ENCODE measurements at regions not wholly inside any gene's neighbourhood (a gene's known extent, or its start where the extent isn't known, plus 50 kb on each side); places are given as distances from the start of the nearest gene placed in this dataset.

DNA sequence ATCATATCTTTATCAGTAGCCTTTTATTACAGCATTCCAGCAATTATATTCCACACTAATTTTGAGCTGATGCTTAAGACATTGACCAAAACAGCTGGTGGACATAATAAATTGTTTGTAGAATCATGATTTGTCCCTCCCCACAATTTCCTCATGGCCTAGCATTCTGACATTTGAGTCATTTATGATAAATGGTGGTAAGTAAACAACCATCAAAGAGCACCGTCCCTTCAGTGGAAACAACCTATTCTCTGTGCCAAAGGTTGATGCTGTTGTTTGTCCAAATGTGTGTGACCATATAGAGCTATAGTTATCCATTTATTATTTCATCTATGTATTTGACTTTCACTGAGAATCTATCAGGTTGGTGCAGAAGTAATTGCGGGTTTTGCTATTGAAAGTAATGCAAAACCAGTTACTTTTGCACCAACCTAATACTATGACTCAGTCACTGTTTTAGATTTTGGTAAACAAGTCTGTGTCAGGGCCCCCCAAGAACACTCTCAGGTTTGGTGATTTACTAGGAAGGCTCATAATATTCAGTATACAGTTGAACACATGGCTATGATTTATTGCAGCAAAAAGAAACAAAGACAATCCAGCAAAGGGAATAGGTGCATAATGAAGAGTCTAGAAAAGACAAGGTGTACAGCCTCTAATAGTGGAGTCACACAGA lies 608.7 kb upstream of the REG3G start:
- H3K9me3 Mint-ChIP-seq = peaks cover 11% of the 10 kb centered on the region
- ATAC-seq (no peak), DNase-seq (ENCODE audit: low spot score) (no peak)
- no peaks in the 10 kb centered on the region for H3K27me3 Mint-ChIP-seq
- no peaks in the 10 kb centered on the region for H3K36me3 Mint-ChIP-seq
- no peak overlapping the region for H3K27ac Mint-ChIP-seq
- no peaks in the 10 kb centered on the region for H3K4me1 Mint-ChIP-seq (ENCODE audit: low read depth in 2 of 2)
- H3K4me3 Mint-ChIP-seq = no peak overlapping the region

DNA sequence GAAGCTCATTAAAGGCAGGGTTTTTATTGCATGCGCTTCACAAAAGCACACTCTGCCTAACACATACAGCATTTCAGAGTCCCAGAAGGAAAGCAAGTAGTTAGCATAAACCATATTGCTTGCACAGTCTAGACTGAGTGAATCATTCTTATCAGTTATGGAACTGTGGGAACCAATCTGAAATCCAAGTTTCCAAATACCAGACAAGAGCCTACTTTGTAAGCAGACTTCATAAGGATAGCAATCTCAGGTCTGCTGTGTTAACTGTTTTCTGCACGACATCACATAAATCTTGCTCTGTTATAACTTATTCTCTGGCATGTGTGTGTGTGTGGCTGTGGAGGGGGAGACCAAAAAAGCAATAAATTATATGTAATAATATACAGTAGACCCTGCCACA lies 608.1 kb upstream of the REG3G start:
- H3K27ac Mint-ChIP-seq = no peak overlapping the region
- ATAC-seq = no peak
- H3K9me3 Mint-ChIP-seq = peaks cover 12% of the 10 kb centered on the region

DNA sequence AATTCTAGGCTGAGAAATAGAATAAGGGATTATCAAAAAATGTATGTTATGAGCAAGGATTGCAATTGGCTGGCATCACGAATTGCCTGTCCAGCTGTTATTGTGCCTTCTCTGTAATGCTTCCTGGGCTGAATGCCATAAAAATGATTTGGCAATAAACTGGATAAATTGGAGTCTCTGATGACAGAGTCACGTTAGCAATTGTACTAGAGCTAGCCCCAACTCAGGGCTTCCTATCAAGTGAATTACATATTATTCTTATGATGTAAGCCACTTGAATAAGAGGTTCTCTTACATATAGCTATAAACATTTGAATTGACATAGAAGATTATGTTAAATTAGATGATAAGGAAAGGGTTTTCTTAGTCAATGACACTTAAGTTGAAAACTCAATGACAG lies 607.5 kb upstream of the REG3G start:
- H3K36me3 Mint-ChIP-seq = no peaks in the 10 kb centered on the region

More for the DNA sequence above, 608.1 kb upstream of the REG3G start:
- H3K4me1 Mint-ChIP-seq (ENCODE audit: low read depth in 2 of 2) = no peaks in the 10 kb centered on the region
- H3K36me3 Mint-ChIP-seq = no peaks in the 10 kb centered on the region
- no peaks in the 10 kb centered on the region for H3K27me3 Mint-ChIP-seq
- no peak overlapping the region for H3K4me3 Mint-ChIP-seq
- no peak for DNase-seq (ENCODE audit: low spot score)

DNA sequence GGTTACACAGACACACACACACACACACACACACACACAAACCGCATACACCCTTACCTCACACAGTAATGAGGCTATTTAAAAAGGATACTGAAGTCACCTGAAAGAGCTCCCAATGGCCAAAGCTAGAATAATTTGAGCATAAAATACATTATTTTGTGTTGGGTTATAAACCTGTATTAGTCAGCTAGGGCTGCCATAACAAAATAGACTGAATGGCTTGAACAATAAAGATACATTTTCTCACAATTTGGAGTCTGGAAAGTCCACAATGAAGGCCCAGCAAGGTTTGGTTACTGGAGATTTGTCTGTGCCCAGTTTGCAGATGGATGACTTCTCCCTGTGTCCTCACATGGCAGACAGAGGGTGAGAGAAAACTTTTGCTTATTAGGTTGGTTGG lies 605.4 kb upstream of the REG3G start:
- Mint-ChIP-seq H3K36me3 (no peaks in the 10 kb centered on the region), H3K9me3 (peaks cover 16% of the 10 kb centered on the region), H3K27ac (no peak overlapping the region), H3K4me1 (ENCODE audit: low read depth in 2 of 2) (no peaks in the 10 kb centered on the region), H3K27me3 (no peaks in the 10 kb centered on the region), H3K4me3 (no peak overlapping the region)
- DNase-seq (ENCODE audit: low spot score) (no peak), ATAC-seq (no peak)

More for the DNA sequence above, 607.5 kb upstream of the REG3G start:
- no peak overlapping the region for H3K4me3 Mint-ChIP-seq
- H3K27me3 Mint-ChIP-seq = no peaks in the 10 kb centered on the region
- no peaks in the 10 kb centered on the region for H3K4me1 Mint-ChIP-seq (ENCODE audit: low read depth in 2 of 2)
- peaks cover 13% of the 10 kb centered on the region for H3K9me3 Mint-ChIP-seq
- no peak for DNase-seq (ENCODE audit: low spot score)
- H3K27ac Mint-ChIP-seq = no peak overlapping the region
- no peak for ATAC-seq

DNA sequence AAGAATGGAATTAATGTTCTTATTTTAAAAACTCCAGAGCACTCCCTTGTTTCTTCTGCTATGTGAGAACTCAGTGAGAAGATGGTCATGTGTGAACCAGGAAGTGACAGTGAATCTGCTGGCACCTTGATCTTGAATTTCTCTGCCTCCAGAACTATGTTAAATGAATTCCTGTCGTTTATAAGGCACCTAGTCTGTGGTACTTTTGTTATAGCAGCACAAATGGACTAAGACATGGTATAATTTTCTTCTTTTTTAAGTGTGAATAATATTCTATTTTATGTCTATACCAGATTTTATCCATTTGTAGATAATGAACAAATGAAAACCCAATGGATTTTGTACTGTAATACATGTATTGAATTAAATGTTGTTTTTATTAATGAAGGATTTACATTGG lies 601.9 kb upstream of the REG3G start:
- peaks cover 10% of the 10 kb centered on the region for H3K9me3 Mint-ChIP-seq
- no peaks in the 10 kb centered on the region for H3K36me3 Mint-ChIP-seq
- no peak overlapping the region for H3K27ac Mint-ChIP-seq
- DNase-seq (ENCODE audit: low spot score) (no peak), ATAC-seq (no peak)
- H3K4me3 Mint-ChIP-seq = no peak overlapping the region
- H3K4me1 Mint-ChIP-seq (ENCODE audit: low read depth in 2 of 2) = no peaks in the 10 kb centered on the region
- no peaks in the 10 kb centered on the region for H3K27me3 Mint-ChIP-seq

DNA sequence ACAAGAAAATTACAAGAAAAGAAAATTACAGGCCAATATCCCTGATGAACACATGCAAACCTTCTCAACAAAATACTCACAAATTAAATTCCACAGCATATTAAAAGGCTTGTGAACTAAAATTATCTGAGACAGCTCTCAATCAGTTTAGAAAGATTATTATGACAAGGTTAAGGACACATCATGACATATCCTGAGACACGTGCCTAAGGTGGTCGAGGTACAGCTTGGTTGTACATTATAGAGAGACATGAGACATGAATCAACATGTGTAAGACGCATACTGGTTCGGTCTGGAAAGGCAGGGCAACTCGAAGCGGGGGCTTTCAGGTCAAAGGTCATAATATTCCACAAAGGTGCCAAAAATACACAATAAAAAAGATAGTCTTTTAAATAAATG lies 598.3 kb upstream of the REG3G start:
- H3K36me3 Mint-ChIP-seq = no peaks in the 10 kb centered on the region
- no peak overlapping the region for H3K4me3 Mint-ChIP-seq
- ATAC-seq (no peak), DNase-seq (ENCODE audit: low spot score) (no peak)
- no peak overlapping the region for H3K27ac Mint-ChIP-seq
- no peaks in the 10 kb centered on the region for H3K27me3 Mint-ChIP-seq
- peaks cover 18% of the 10 kb centered on the region for H3K9me3 Mint-ChIP-seq
- H3K4me1 Mint-ChIP-seq (ENCODE audit: low read depth in 2 of 2) = no peaks in the 10 kb centered on the region

DNA sequence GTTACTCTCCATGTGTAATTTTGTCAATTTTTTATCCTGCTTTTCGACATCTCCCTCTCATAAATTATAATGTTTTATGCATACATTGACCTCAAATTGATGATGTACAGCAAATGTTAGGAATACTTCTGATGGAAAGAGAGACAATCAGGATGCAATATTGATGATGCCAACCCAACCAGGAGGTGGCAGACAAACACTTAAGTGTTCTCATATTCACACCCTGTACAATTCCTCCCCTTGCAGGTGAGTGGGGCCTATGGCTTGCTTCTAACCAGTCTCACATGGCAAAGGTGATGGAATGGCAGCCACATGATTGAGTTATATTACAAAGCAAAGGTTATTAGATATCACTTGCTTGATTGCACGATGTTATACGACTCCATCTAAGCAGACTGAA lies 594.3 kb upstream of the REG3G start:
- no peak overlapping the region for H3K27ac Mint-ChIP-seq
- H3K4me1 Mint-ChIP-seq (ENCODE audit: low read depth in 2 of 2) = no peaks in the 10 kb centered on the region
- H3K4me3 Mint-ChIP-seq = no peak overlapping the region
- H3K9me3 Mint-ChIP-seq = peaks cover 17% of the 10 kb centered on the region
- H3K27me3 Mint-ChIP-seq = no peaks in the 10 kb centered on the region
- ATAC-seq (no peak), DNase-seq (ENCODE audit: low spot score) (no peak)
- H3K36me3 Mint-ChIP-seq = no peaks in the 10 kb centered on the region

DNA sequence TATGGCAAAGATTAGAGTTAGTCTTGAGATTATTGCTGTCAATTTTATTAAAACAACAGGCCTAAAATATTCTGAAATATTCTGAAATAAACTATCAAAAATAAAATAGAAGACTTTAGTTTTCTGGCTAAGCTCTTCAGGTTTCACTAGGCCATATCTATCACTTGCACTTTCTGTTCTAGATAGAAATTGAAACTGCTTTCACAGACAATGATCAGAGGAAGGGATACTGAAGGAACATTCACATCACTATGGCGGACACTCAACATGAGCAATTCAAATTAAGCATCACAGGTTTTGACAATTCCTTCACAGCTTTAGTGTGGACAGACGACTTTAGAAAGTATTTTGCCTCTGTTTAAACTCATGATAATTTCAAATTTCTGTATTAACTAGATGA lies 586.4 kb upstream of the REG3G start:
- no peaks in the 10 kb centered on the region for H3K4me1 Mint-ChIP-seq (ENCODE audit: low read depth in 2 of 2)
- no peaks in the 10 kb centered on the region for H3K27me3 Mint-ChIP-seq
- H3K36me3 Mint-ChIP-seq = no peaks in the 10 kb centered on the region
- H3K27ac Mint-ChIP-seq = no peak overlapping the region
- no peak for DNase-seq (ENCODE audit: low spot score)
- H3K9me3 Mint-ChIP-seq = peaks cover 20% of the 10 kb centered on the region
- no peak overlapping the region for H3K4me3 Mint-ChIP-seq
- no peak for ATAC-seq

DNA sequence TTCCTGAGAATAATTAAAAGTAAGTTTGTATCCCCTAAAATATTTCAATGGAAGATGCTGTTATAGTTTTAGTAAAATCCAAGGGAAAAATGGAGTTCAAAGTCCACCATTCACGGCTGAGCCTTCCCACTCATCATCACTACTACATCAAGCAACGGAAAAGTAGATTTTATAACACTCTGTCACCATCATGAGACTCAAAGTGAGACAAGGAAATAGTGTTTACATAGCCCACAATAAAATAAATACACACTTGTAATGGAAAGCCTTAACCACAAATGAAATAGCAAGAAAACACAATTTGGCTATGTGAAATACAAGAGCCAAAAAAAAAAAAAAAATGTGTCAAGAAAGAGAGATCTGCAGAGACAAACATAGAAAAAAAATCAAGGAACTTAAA lies 569.9 kb upstream of the REG3G start:
- DNase-seq (ENCODE audit: low spot score) (no peak), ATAC-seq (no peak)
- peaks cover 25% of the 10 kb centered on the region for H3K9me3 Mint-ChIP-seq
- no peaks in the 10 kb centered on the region for H3K4me1 Mint-ChIP-seq (ENCODE audit: low read depth in 2 of 2)
- H3K27me3 Mint-ChIP-seq = no peaks in the 10 kb centered on the region
- no peak overlapping the region for H3K27ac Mint-ChIP-seq
- H3K4me3 Mint-ChIP-seq = no peak overlapping the region
- H3K36me3 Mint-ChIP-seq = peaks cover 16% of the 10 kb centered on the region

DNA sequence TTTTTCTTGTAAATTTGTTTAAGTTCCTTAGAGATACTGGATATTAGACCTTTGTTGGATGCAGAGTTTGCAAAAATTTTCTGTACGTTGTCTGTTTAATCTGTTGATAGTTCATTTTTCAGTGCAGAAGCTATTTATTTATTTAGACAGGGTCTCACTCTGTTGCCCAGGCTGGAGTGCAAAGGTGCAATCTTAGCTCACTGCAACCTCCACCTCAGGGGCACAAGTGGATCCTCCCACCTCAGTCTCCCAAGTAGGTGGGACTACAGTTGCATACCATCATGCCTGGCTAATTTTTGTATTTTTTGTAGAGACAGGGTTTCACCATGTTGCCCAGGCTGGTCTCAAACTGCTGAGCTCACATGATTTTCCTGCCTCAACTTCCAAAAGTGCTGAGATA lies 568.2 kb upstream of the REG3G start:
- H3K27ac Mint-ChIP-seq = no peak overlapping the region
- ATAC-seq (no peak), DNase-seq (ENCODE audit: low spot score) (no peak)
- no peak overlapping the region for H3K4me3 Mint-ChIP-seq
- peaks cover 29% of the 10 kb centered on the region for H3K9me3 Mint-ChIP-seq
- H3K27me3 Mint-ChIP-seq = no peaks in the 10 kb centered on the region
- no peaks in the 10 kb centered on the region for H3K4me1 Mint-ChIP-seq (ENCODE audit: low read depth in 2 of 2)
- H3K36me3 Mint-ChIP-seq = peaks cover 21% of the 10 kb centered on the region

DNA sequence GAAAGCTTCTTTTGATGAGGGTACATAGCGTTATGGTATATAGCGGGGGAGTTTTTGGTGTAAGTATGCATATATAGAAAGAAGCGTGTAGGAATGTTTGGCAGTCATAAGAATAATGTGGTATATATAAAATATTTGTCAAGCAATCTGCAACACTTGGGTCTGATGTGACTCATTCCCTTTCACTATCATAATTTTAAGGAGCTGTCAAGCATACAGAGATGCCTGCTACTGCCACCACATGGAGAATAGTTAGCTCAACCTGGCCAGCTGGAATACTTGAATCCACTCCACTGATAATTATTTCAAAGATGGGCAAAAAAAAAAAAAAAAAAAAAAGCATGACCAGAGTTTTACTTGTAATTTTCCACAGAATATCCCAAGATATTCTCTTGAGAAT lies 559.8 kb upstream of the REG3G start:
- Mint-ChIP-seq H3K27ac (no peak overlapping the region), H3K4me1 (ENCODE audit: low read depth in 2 of 2) (no peaks in the 10 kb centered on the region), H3K9me3 (peaks cover 14% of the 10 kb centered on the region), H3K27me3 (no peaks in the 10 kb centered on the region), H3K4me3 (no peak overlapping the region), H3K36me3 (peaks cover 5% of the 10 kb centered on the region)
- DNase-seq (ENCODE audit: low spot score) (no peak), ATAC-seq (no peak)

DNA sequence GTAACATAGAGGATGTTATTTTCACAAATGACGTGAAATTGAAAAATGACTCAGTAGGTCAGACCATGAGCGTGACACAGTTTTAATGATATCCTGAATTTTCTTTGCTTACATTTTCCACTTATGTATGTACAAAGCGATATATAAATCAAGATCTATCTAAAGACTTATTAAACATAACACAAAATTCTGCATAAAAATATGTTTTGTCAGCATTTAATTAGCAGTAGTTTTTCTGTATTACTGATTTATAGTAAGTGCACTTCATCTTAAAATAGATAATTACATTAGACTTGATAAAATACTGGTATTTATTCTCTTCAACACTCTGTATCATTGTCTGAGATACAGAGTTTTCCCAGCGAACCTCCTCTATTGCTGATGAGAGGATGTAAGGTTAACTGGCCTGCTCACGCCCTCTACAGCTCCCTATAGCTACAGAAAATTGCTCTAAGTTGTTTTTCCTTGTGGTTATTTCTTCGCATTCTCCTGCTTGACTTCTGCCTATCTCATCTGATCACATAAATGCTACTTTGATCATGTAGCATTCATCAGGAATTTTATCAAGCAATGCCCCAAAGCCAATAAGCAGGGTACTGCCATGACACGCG lies 548.8 kb upstream of the REG3G start:
- Mint-ChIP-seq H3K27me3 (no peaks in the 10 kb centered on the region), H3K36me3 (no peaks in the 10 kb centered on the region)
- no peak for ATAC-seq

DNA sequence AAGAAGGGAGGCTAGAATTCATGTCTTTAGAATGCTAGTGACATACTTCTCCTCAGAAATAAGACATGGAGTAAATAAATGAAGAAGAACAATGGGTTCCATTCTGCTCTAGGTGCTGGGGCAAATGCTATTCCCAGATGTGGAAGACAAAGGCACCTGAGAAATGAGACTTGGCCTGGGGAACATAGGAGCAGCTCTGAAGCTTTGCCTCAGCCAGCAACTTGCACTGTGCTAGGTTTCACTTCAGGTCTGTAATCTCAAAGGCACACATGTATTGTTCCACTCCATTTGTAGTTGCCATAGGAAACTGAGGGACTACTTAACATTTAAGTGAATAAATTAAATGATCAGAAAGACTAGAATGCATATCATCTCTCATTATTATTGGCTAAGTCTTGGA lies 538.9 kb upstream of the REG3G start:
- Mint-ChIP-seq H3K4me1 (ENCODE audit: low read depth in 2 of 2) (no peaks in the 10 kb centered on the region), H3K4me3 (no peak overlapping the region), H3K27ac (no peak overlapping the region), H3K9me3 (peaks cover 14% of the 10 kb centered on the region), H3K36me3 (no peaks in the 10 kb centered on the region), H3K27me3 (no peaks in the 10 kb centered on the region)
- DNase-seq (ENCODE audit: low spot score) (no peak), ATAC-seq (no peak)

More for the DNA sequence above, 548.8 kb upstream of the REG3G start:
- Mint-ChIP-seq H3K4me3 (no peak overlapping the region), H3K4me1 (ENCODE audit: low read depth in 2 of 2) (no peaks in the 10 kb centered on the region), H3K9me3 (peaks cover 3% of the 10 kb centered on the region), H3K27ac (no peak overlapping the region)
- no peak for DNase-seq (ENCODE audit: low spot score)

DNA sequence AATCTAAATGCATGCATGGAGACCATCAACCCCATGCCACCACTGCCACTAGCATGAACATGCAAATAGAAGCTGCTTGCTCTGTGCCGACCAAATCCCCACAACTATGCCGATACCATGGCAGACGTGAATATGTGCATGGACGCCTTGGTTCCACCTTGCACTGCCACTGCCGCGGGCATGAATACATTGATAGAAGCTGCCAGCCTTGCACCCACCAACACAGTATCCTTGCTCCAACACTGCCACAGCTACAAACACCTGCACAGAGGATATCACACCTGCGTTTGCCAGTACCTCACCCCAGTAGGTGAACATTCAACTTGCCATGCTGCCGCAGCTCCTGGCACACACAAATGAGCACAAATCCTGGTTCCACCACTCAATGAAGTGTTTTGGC lies 527.4 kb upstream of the REG3G start:
- ATAC-seq (no peak), DNase-seq (ENCODE audit: low spot score) (no peak)
- H3K4me1 Mint-ChIP-seq (ENCODE audit: low read depth in 2 of 2) = no peaks in the 10 kb centered on the region
- H3K27ac Mint-ChIP-seq = no peak overlapping the region
- H3K4me3 Mint-ChIP-seq = no peak overlapping the region
- no peaks in the 10 kb centered on the region for H3K27me3 Mint-ChIP-seq
- H3K36me3 Mint-ChIP-seq = peaks cover 16% of the 10 kb centered on the region
- H3K9me3 Mint-ChIP-seq = peaks cover 34% of the 10 kb centered on the region

DNA sequence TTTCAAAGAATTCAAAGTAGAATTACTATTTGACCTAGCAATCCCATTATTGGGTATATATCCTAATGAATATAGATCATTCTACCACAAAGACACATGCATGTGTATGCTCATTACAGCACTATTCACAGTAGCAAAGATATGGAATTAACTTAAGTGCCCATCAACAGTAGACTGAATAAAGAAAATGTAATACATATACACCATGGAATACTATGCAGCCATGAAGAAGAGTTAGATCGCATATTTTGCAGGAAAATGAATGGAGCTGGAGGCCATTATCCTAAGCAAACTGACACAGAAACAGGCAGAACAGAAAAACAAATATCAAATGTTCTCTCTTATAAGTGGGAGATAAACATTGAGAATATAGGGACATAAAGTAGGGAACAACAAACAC lies 519.2 kb upstream of the REG3G start:
- H3K36me3 Mint-ChIP-seq = peaks cover 17% of the 10 kb centered on the region
- no peak for DNase-seq (ENCODE audit: low spot score)
- H3K9me3 Mint-ChIP-seq = peaks cover 38% of the 10 kb centered on the region
- no peak overlapping the region for H3K4me3 Mint-ChIP-seq
- no peaks in the 10 kb centered on the region for H3K27me3 Mint-ChIP-seq
- no peak for ATAC-seq
- H3K4me1 Mint-ChIP-seq (ENCODE audit: low read depth in 2 of 2) = no peaks in the 10 kb centered on the region
- no peak overlapping the region for H3K27ac Mint-ChIP-seq
